Lung microvascular endothelial cell (primary cell): ENCODE measurements at regions not wholly inside any gene's neighbourhood (a gene's known extent, or its start where the extent isn't known, plus 50 kb on each side); places are given as distances from the start of the nearest gene placed in this dataset.
A peak's percentile ranks its signal among the peaks of the same experiment; 100 is the strongest.
"Not testable (repeated sequence)": the region's sequence is repeated elsewhere in the genome, so short reads cannot be mapped to it uniquely, and the experiment has no call there.

ENCODE experiments used
- DNase-seq, 2 donors: peaks; one replicate each; pipeline versions ENCODE4 v3.0.0 to v3.0.0-alpha.2; 2010; ENCODE audit warnings: low read depth in 2 of 2

- no peak for DNase-seq
These were observed 356.2 kb downstream of the NPR3 start for GRCh38 chr5:33067291-33067690.

- DNase-seq: peak in 1 of 2 donors; percentile 7
These were observed 357.7 kb downstream of the NPR3 start for GRCh38 chr5:33068786-33069185.

- DNase-seq: no peak
These were observed 361.2 kb downstream of the NPR3 start for GRCh38 chr5:33072296-33072695.

GRCh38 chr5:33072726-33073125, 361.6 kb downstream of the NPR3 start:
- no peak for DNase-seq

- DNase-seq: no peak
These were observed 362.8 kb downstream of the NPR3 start for GRCh38 chr5:33073881-33074327.

- peak in 1 of 2 donors; percentile 5 for DNase-seq
These were observed 363.4 kb downstream of the NPR3 start for GRCh38 chr5:33074548-33074947.

GRCh38 chr5:33075731-33076130, 364.6 kb downstream of the NPR3 start:
- DNase-seq: no peak

- no peak for DNase-seq
These were observed 361.2 kb upstream of the TARS1 start for GRCh38 chr5:33079548-33079947.

GRCh38 chr5:33080287-33080686, 360.5 kb upstream of the TARS1 start:
- no peak for DNase-seq

- DNase-seq: peak in 1 of 2 donors; percentile 9
These were observed 352.6 kb upstream of the TARS1 start for GRCh38 chr5:33088176-33088575.

- DNase-seq: peak in 1 of 2 donors; percentile 29
These were observed 349.0 kb upstream of the TARS1 start for GRCh38 chr5:33091571-33092363.

- DNase-seq: no peak
These were observed 348.0 kb upstream of the TARS1 start for GRCh38 chr5:33092719-33093118.

GRCh38 chr5:33102551-33102950, 338.2 kb upstream of the TARS1 start:
- no peak for DNase-seq

GRCh38 chr5:33105521-33105941, 335.2 kb upstream of the TARS1 start:
- DNase-seq: peak in 1 of 2 donors; percentile 85

GRCh38 chr5:33110496-33110895, 330.3 kb upstream of the TARS1 start:
- DNase-seq: peak in 1 of 2 donors; percentile 70

GRCh38 chr5:33114361-33114760, 326.4 kb upstream of the TARS1 start:
- DNase-seq: no peak

GRCh38 chr5:33115467-33115866, 325.3 kb upstream of the TARS1 start:
- DNase-seq: no peak

- no peak for DNase-seq
These were observed 321.9 kb upstream of the TARS1 start for GRCh38 chr5:33118761-33119415.

GRCh38 chr5:33120671-33121070, 320.1 kb upstream of the TARS1 start:
- no peak for DNase-seq

- DNase-seq: no peak
These were observed 311.5 kb upstream of the TARS1 start for GRCh38 chr5:33129309-33129708.

- no peak for DNase-seq
These were observed 304.0 kb upstream of the TARS1 start for GRCh38 chr5:33136785-33137184.

GRCh38 chr5:33138145-33138544, 302.6 kb upstream of the TARS1 start:
- not testable (repeated sequence) for DNase-seq
